ELR (cell line): ENCODE measurements at regions not wholly inside any gene's neighbourhood (a gene's known extent, or its start where the extent isn't known, plus 50 kb on each side); places are given as distances from the start of the nearest gene placed in this dataset.
"Not testable (repeated sequence)": the region's sequence is repeated elsewhere in the genome, so short reads cannot be mapped to it uniquely, and the experiment has no call there.

Source experiments
- DNase-seq: peaks from one replicate; pipeline ENCODE4 v3.0.0-alpha.2; 2015; ENCODE audit warnings: low read depth

GRCh38 chr12:59517522-59517921, 78.3 kb upstream of the SLC16A7 start:
- no peak for DNase-seq

- DNase-seq = no peak
These were observed 94.9 kb upstream of the SLC16A7 start for GRCh38 chr12:59500915-59501314.

GRCh38 chr12:59500335-59500734, 95.5 kb upstream of the SLC16A7 start:
- DNase-seq = no peak

GRCh38 chr12:59499774-59500173, 96.1 kb upstream of the SLC16A7 start:
- no peak for DNase-seq

- no peak for DNase-seq
These were observed 101.2 kb upstream of the SLC16A7 start for GRCh38 chr12:59494617-59495016.

- DNase-seq = no peak
These were observed 104.0 kb upstream of the SLC16A7 start for GRCh38 chr12:59491877-59492276.

GRCh38 chr12:59486827-59487226, 109.0 kb upstream of the SLC16A7 start:
- peak; percentile 12 for DNase-seq

- DNase-seq = no peak
These were observed 111.3 kb upstream of the SLC16A7 start for GRCh38 chr12:59484575-59484974.

- DNase-seq = not testable (repeated sequence)
These were observed 121.6 kb upstream of the SLC16A7 start for GRCh38 chr12:59474236-59474635.

GRCh38 chr12:59472273-59472672, 123.6 kb upstream of the SLC16A7 start:
- no peak for DNase-seq

- DNase-seq = peak; percentile 54
These were observed 135.7 kb upstream of the SLC16A7 start for GRCh38 chr12:59459966-59460660.

- DNase-seq = no peak
These were observed 142.4 kb upstream of the SLC16A7 start for GRCh38 chr12:59453475-59453874.

- DNase-seq = peak; percentile 42
These were observed 143.1 kb upstream of the SLC16A7 start for GRCh38 chr12:59452746-59453145.

- DNase-seq = peak; percentile 89
These were observed 143.6 kb upstream of the SLC16A7 start for GRCh38 chr12:59452259-59452658.

- DNase-seq = no peak
These were observed 149.7 kb upstream of the SLC16A7 start for GRCh38 chr12:59446116-59446515.

- DNase-seq = peak; percentile 36
These were observed 150.9 kb upstream of the SLC16A7 start for GRCh38 chr12:59444932-59445331.

GRCh38 chr12:59432057-59432456, 163.8 kb upstream of the SLC16A7 start:
- no peak for DNase-seq

- DNase-seq = peak; percentile 28
These were observed 164.6 kb upstream of the SLC16A7 start for GRCh38 chr12:59431266-59431665.

- peak; percentile 8 for DNase-seq
These were observed 166.1 kb upstream of the SLC16A7 start for GRCh38 chr12:59429766-59430165.

GRCh38 chr12:59425798-59426197, 170.0 kb upstream of the SLC16A7 start:
- DNase-seq = no peak

GRCh38 chr12:59424666-59425065, 171.2 kb upstream of the SLC16A7 start:
- not testable (repeated sequence) for DNase-seq

- DNase-seq = no peak
These were observed 181.8 kb upstream of the SLC16A7 start for GRCh38 chr12:59414051-59414450.

GRCh38 chr12:59408431-59408830, 187.4 kb upstream of the SLC16A7 start:
- peak; percentile 23 for DNase-seq

GRCh38 chr12:59407799-59408198, 188.0 kb upstream of the SLC16A7 start:
- no peak for DNase-seq
